WTC11 (cell line): ENCODE measurements at regions not wholly inside any gene's neighbourhood (a gene's known extent, or its start where the extent isn't known, plus 50 kb on each side); places are given as distances from the start of the nearest gene placed in this dataset.
A peak's percentile ranks its signal among the peaks of the same experiment; 100 is the strongest.

ENCODE experiments used
- ATAC-seq: fragments of 200-7000 bp; cut with Tn5 transposase; 2 replicates; pipeline ENCODE4 v1.10.0; 2021; ENCODE audit warnings: mild to moderate bottlenecking, moderate library complexity
- CTCF ChIA-PET: fragments of 300-600 bp; sonication (Branson Sonifier 250); formaldehyde crosslinking; loops from one replicate; lab custom pipeline; 2021; ENCODE audit warnings: antibody characterized with exemption; lab: Charles Lee
- POLR2A ChIA-PET: fragments of 350-600 bp; sonication (Branson Sonifier 250); formaldehyde crosslinking; loops from one replicate; lab custom pipeline; 2021; ENCODE audit warnings: antibody characterized with exemption; lab: Charles Lee
- DNase-seq: peaks from one replicate; pipeline ENCODE4 v3.0.0; 2021; ENCODE audit warnings: low spot score
- H3K27ac Mint-ChIP-seq: 2 replicates; pipeline ENCODE4 v1.8.0; 2021; ENCODE audit warnings: mixed read lengths
- H3K27me3 Mint-ChIP-seq: 2 replicates; pipeline ENCODE4 v1.8.0; 2021; ENCODE audit warnings: low read depth, mild to moderate bottlenecking, moderate library complexity, mixed read lengths
- H3K36me3 Mint-ChIP-seq: 2 replicates; pipeline ENCODE4 v1.8.0; 2021; ENCODE audit warnings: mixed read lengths
- H3K4me1 Mint-ChIP-seq: 2 replicates; pipeline ENCODE4 v1.8.0; 2022; ENCODE audit warnings: mixed read lengths
- H3K4me3 Mint-ChIP-seq: 2 replicates; pipeline ENCODE4 v1.8.0; 2021; ENCODE audit warnings: mild to moderate bottlenecking, moderate library complexity, mixed read lengths
- H3K9me3 Mint-ChIP-seq: 2 replicates; pipeline ENCODE4 v1.8.0; 2021; ENCODE audit warnings: mixed read lengths
- CDX4 ChIP-seq: fragments of 250-450 bp; sonication (Bioruptor Pico); IDR thresholded peaks from 2 replicates; pipeline ENCODE4 v1.9.0; 2021; ENCODE audit warnings: moderate library complexity, mild to moderate bottlenecking, inconsistent platforms, borderline replicate concordance
- ELF4 ChIP-seq: sonication (generic); formaldehyde crosslinking; IDR thresholded peaks from 2 replicates; pipeline ENCODE4 v1.8.1; 2022; ENCODE audit warnings: low read depth, mild to moderate bottlenecking, moderate library complexity, missing genetic modification reagents
- ESRRA ChIP-seq: sonication (generic); formaldehyde crosslinking; IDR thresholded peaks from 2 replicates; pipeline ENCODE4 v1.8.1; 2022; ENCODE audit warnings: mild to moderate bottlenecking, missing genetic modification reagents, borderline replicate concordance
- HMGA2 ChIP-seq: fragments of 250-450 bp; sonication (Bioruptor Pico); IDR thresholded peaks from 2 replicates; pipeline ENCODE4 v1.4.0; 2021; ENCODE audit warnings: mild to moderate bottlenecking, moderate library complexity
- JAZF1 ChIP-seq: fragments of 250-450 bp; sonication (Bioruptor Pico); IDR thresholded peaks from 2 replicates; pipeline ENCODE4 v1.9.0; 2021; ENCODE audit warnings: moderate library complexity, mild to moderate bottlenecking, inconsistent platforms
- NFYB ChIP-seq: sonication (generic); formaldehyde crosslinking; conservative IDR thresholded peaks from 2 replicates; pipeline ENCODE4 v1.8.0; 2022; ENCODE audit warnings: low read depth, missing genetic modification reagents
- NR2C2 ChIP-seq: sonication (generic); formaldehyde crosslinking; IDR thresholded peaks from 2 replicates; pipeline ENCODE4 v1.8.0; 2022; ENCODE audit warnings: mild to moderate bottlenecking, missing genetic modification reagents
- SOX15 ChIP-seq: fragments of 250-450 bp; sonication (Bioruptor Pico); IDR thresholded peaks from 2 replicates; pipeline ENCODE4 v1.9.0; 2021; ENCODE audit warnings: mild to moderate bottlenecking
- ZNF263 ChIP-seq: sonication (generic); formaldehyde crosslinking; IDR thresholded peaks from 2 replicates; pipeline ENCODE4 v1.8.1; 2022; ENCODE audit warnings: low read depth, mild to moderate bottlenecking, moderate library complexity, missing genetic modification reagents
- ZNF317 ChIP-seq: sonication (generic); formaldehyde crosslinking; IDR thresholded peaks from 2 replicates; pipeline ENCODE4 v1.8.1; 2023; ENCODE audit warnings: low read depth, mild to moderate bottlenecking, moderate library complexity, missing genetic modification reagents, borderline replicate concordance
- ZNF416 ChIP-seq: fragments of 250-450 bp; sonication (Bioruptor Pico); IDR thresholded peaks from 2 replicates; pipeline ENCODE4 v1.9.0; 2021; ENCODE audit warnings: mild to moderate bottlenecking, inconsistent platforms
- ZNF423 ChIP-seq: fragments of 250-450 bp; sonication (Bioruptor Pico); IDR thresholded peaks from 2 replicates; pipeline ENCODE4 v2.1.2; 2022; ENCODE audit warnings: mild to moderate bottlenecking, moderate library complexity
- ZNF425 ChIP-seq: fragments of 250-450 bp; sonication (Bioruptor Pico); conservative IDR thresholded peaks from 2 replicates; pipeline ENCODE4 v1.9.0; 2021; ENCODE audit warnings: mild to moderate bottlenecking
- ZNF512 ChIP-seq: sonication (generic); formaldehyde crosslinking; IDR thresholded peaks from 2 replicates; pipeline ENCODE4 v1.8.1; 2022; ENCODE audit warnings: missing genetic modification reagents, borderline replicate concordance
- TF ChIP-seq, protein P1 (sequence below): sonication (generic); formaldehyde crosslinking; IDR thresholded peaks from 2 replicates; pipeline ENCODE4 v1.8.1; 2023; ENCODE audit warnings: mild to moderate bottlenecking, moderate library complexity, missing genetic modification reagents
- TF ChIP-seq, protein P2 (sequence below): sonication (generic); formaldehyde crosslinking; IDR thresholded peaks from 2 replicates; pipeline ENCODE4 v1.8.1; 2023; ENCODE audit warnings: mild to moderate bottlenecking, missing genetic modification reagents, moderate library complexity
- TF ChIP-seq, protein P3 (sequence below): sonication (generic); formaldehyde crosslinking; IDR thresholded peaks from 2 replicates; pipeline ENCODE4 v1.8.0; 2022; ENCODE audit warnings: mild to moderate bottlenecking, missing genetic modification reagents
- TF ChIP-seq, protein P4 (sequence below): sonication (generic); formaldehyde crosslinking; IDR thresholded peaks from 2 replicates; pipeline ENCODE4 v1.8.1; 2022; ENCODE audit warnings: mild to moderate bottlenecking, missing genetic modification reagents, moderate library complexity, borderline replicate concordance

GRCh38 chr11:71112454-71112853, 139.9 kb downstream of the SHANK2 start:
- Mint-ChIP-seq H3K36me3 (peaks cover 29% of the 10 kb centered on the region), H3K4me3 (no peak overlapping the region), H3K9me3 (no peaks in the 10 kb centered on the region), H3K27ac (peak overlapping the region; percentile 94), H3K27me3 (no peaks in the 10 kb centered on the region), H3K4me1 (peaks cover 27% of the 10 kb centered on the region)
- TF ChIP-seq ZNF423 (CRISPR knock-in tag): peak; percentile 99
- TF ChIP-seq, protein P1, sequence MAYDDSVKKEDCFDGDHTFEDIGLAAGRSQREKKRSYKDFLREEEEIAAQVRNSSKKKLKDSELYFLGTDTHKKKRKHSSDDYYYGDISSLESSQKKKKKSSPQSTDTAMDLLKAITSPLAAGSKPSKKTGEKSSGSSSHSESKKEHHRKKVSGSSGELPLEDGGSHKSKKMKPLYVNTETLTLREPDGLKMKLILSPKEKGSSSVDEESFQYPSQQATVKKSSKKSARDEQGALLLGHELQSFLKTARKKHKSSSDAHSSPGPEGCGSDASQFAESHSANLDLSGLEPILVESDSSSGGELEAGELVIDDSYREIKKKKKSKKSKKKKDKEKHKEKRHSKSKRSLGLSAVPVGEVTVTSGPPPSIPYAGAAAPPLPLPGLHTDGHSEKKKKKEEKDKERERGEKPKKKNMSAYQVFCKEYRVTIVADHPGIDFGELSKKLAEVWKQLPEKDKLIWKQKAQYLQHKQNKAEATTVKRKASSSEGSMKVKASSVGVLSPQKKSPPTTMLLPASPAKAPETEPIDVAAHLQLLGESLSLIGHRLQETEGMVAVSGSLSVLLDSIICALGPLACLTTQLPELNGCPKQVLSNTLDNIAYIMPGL (CRISPR knock-in tag): no peak
- ChIA-PET CTCF (interaction anchor here (1.0 kb wide), 1 partner anchor 8 kb away, joined by 4 read pairs; no protein-coding TSS in a partner anchor), POLR2A (no interaction called here)
- ATAC-seq: peak; percentile 57
- no peak for DNase-seq

GRCh38 chr11:71109586-71109985, 142.8 kb downstream of the SHANK2 start:
- H3K4me3 Mint-ChIP-seq: no peak overlapping the region
- peaks cover 24% of the 10 kb centered on the region for H3K4me1 Mint-ChIP-seq
- CTCF ChIA-PET: no interaction called here
- TF ChIP-seq, protein P1 (CRISPR knock-in tag): no peak
- TF ChIP-seq, protein P2, sequence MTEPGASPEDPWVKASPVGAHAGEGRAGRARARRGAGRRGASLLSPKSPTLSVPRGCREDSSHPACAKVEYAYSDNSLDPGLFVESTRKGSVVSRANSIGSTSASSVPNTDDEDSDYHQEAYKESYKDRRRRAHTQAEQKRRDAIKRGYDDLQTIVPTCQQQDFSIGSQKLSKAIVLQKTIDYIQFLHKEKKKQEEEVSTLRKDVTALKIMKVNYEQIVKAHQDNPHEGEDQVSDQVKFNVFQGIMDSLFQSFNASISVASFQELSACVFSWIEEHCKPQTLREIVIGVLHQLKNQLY (CRISPR knock-in tag): no peak
- no peak for TF ChIP-seq JAZF1 (CRISPR knock-in tag)
- no peak for TF ChIP-seq NFYB (CRISPR knock-in tag)
- TF ChIP-seq ZNF425 (CRISPR knock-in tag): no peak
- TF ChIP-seq ZNF512 (CRISPR knock-in tag): no peak
- no peak for TF ChIP-seq ZNF317 (CRISPR knock-in tag)
- no peak for TF ChIP-seq ZNF416
- TF ChIP-seq, protein P3, sequence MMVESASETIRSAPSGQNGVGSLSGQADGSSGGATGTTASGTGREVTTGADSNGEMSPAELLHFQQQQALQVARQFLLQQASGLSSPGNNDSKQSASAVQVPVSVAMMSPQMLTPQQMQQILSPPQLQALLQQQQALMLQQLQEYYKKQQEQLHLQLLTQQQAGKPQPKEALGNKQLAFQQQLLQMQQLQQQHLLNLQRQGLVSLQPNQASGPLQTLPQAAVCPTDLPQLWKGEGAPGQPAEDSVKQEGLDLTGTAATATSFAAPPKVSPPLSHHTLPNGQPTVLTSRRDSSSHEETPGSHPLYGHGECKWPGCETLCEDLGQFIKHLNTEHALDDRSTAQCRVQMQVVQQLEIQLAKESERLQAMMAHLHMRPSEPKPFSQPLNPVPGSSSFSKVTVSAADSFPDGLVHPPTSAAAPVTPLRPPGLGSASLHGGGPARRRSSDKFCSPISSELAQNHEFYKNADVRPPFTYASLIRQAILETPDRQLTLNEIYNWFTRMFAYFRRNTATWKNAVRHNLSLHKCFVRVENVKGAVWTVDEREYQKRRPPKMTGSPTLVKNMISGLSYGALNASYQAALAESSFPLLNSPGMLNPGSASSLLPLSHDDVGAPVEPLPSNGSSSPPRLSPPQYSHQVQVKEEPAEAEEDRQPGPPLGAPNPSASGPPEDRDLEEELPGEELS: no peak
- TF ChIP-seq CDX4 (CRISPR knock-in tag): no peak
- TF ChIP-seq ZNF263: no peak
- TF ChIP-seq ELF4 (CRISPR knock-in tag): no peak
- TF ChIP-seq HMGA2 (CRISPR knock-in tag): no peak
- TF ChIP-seq SOX15 (CRISPR knock-in tag): no peak
- no peak for TF ChIP-seq ESRRA (CRISPR knock-in tag)
- no peak for TF ChIP-seq NR2C2 (CRISPR knock-in tag)
- TF ChIP-seq, protein P4, sequence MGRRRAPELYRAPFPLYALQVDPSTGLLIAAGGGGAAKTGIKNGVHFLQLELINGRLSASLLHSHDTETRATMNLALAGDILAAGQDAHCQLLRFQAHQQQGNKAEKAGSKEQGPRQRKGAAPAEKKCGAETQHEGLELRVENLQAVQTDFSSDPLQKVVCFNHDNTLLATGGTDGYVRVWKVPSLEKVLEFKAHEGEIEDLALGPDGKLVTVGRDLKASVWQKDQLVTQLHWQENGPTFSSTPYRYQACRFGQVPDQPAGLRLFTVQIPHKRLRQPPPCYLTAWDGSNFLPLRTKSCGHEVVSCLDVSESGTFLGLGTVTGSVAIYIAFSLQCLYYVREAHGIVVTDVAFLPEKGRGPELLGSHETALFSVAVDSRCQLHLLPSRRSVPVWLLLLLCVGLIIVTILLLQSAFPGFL (CRISPR knock-in tag): no peak
- no peak for ATAC-seq
- no peak overlapping the region for H3K27ac Mint-ChIP-seq
- POLR2A ChIA-PET: no interaction called here
- H3K9me3 Mint-ChIP-seq: no peaks in the 10 kb centered on the region
- H3K27me3 Mint-ChIP-seq: no peaks in the 10 kb centered on the region
- H3K36me3 Mint-ChIP-seq: peaks cover 30% of the 10 kb centered on the region
- no peak for DNase-seq
